ENCODE measurements at regions not wholly inside any gene's neighbourhood (a gene's known extent, or its start where the extent isn't known, plus 50 kb on each side); places are given as distances from the start of the nearest gene placed in this dataset.

GRCh38 chr3:189529889-189530471 lies 101.2 kb upstream of the TP63 start:
- no peak overlapping the region for H3K9ac ChIP-seq
- H3K4me3 ChIP-seq = no peak overlapping the region
- peaks cover 0 to 40% (median 24%) of the 10 kb centered on the region in 11 experiments; a peak in 16 of 22 replicates for H3K27me3 ChIP-seq
- H3K27ac ChIP-seq = no peak overlapping the region
- H3K9me3 ChIP-seq (replicated peaks in 1 of 11) = peaks cover 6 to 17% (median 11%) of the 10 kb centered on the region in 11 experiments; a peak in 14 of 22 replicates
- no peaks in the 10 kb centered on the region for H4K20me1 ChIP-seq
- no peaks in the 10 kb centered on the region for H3K36me3 ChIP-seq
- peaks cover 5 to 19% (median 12%) of the 10 kb centered on the region in 10 experiments; a peak in 18 of 20 replicates for H3K4me1 ChIP-seq
- peak overlapping the region in 5 of 11 experiments; percentile 54 to 63 (median 57); a peak in 4 of 22 replicates for H3K4me2 ChIP-seq
- no peak for TF ChIP-seq Cebpa-rat (IDR thresholded peaks at IDR 0.05)

GRCh38 chr3:189530822-189531221 lies 100.4 kb upstream of the TP63 start:
- Histone ChIP-seq H4K20me1 (no peaks in the 10 kb centered on the region), H3K36me3 (no peaks in the 10 kb centered on the region), H3K4me3 (no peak overlapping the region), H3K9ac (no peak overlapping the region), H3K27ac (no peak overlapping the region), H3K9me3 (replicated peaks in 1 of 11) (peaks cover under 1 to 11% (median 6%) of the 10 kb centered on the region in 11 experiments; a peak in 14 of 22 replicates), H3K4me1 (peaks cover 5 to 19% (median 12%) of the 10 kb centered on the region in 10 experiments; a peak in 18 of 20 replicates), H3K4me2 (peak overlapping the region in 10 of 11 experiments; percentile 11 to 73 (median 58); a peak in 18 of 22 replicates), H3K27me3 (peaks cover 0 to 40% (median 24%) of the 10 kb centered on the region in 11 experiments; a peak in 16 of 22 replicates)
- no peak for TF ChIP-seq Cebpa-rat (IDR thresholded peaks at IDR 0.05)

- H3K36me3 ChIP-seq = no peaks in the 10 kb centered on the region
- H3K4me1 ChIP-seq = peaks cover 5 to 19% (median 12%) of the 10 kb centered on the region in 10 experiments; a peak in 18 of 20 replicates
- no peak overlapping the region for H3K27ac ChIP-seq
- H4K20me1 ChIP-seq = no peaks in the 10 kb centered on the region
- H3K9me3 ChIP-seq (replicated peaks in 1 of 11) = peaks cover 0 to 7% (median 2%) of the 10 kb centered on the region in 11 experiments; a peak in 4 of 22 replicates
- no peak overlapping the region for H3K4me3 ChIP-seq
- H3K9ac ChIP-seq = no peak overlapping the region
- H3K4me2 ChIP-seq = peak overlapping the region in 10 of 11 experiments; percentile 11 to 73 (median 58); a peak in 17 of 22 replicates
- peaks cover 0 to 40% (median 24%) of the 10 kb centered on the region in 11 experiments; a peak in 16 of 22 replicates for H3K27me3 ChIP-seq
- no peak for TF ChIP-seq Cebpa-rat (IDR thresholded peaks at IDR 0.05)
Measured at GRCh38 chr3:189531271-189531670, 99.9 kb upstream of the TP63 start.

- H4K20me1 ChIP-seq = no peaks in the 10 kb centered on the region
- H3K9me3 ChIP-seq (replicated peaks in 1 of 11) = 0 out of 22 replicates have a peak, but pooled peaks cover 0 to 4% (median 0%) of the 10 kb centered on the region in 11 experiments
- peaks cover 0 to 35% (median 19%) of the 10 kb centered on the region in 11 experiments; a peak in 16 of 22 replicates for H3K27me3 ChIP-seq
- no peaks in the 10 kb centered on the region for H3K36me3 ChIP-seq
- H3K4me1 ChIP-seq = peaks cover 5 to 19% (median 12%) of the 10 kb centered on the region in 10 experiments; a peak in 18 of 20 replicates
- no peak overlapping the region for H3K4me3 ChIP-seq
- TF ChIP-seq Cebpa-rat (IDR thresholded peaks at IDR 0.05) = no peak
- no peak overlapping the region for H3K9ac ChIP-seq
- no peak overlapping the region for H3K27ac ChIP-seq
- no peak overlapping the region for H3K4me2 ChIP-seq
Measured at GRCh38 chr3:189534531-189534930, 96.7 kb upstream of the TP63 start.

GRCh38 chr3:189537135-189537534 lies 94.1 kb upstream of the TP63 start:
- Histone ChIP-seq H3K27me3 (peaks cover 0 to 27% (median 16%) of the 10 kb centered on the region in 11 experiments; a peak in 16 of 22 replicates), H3K9ac (no peak overlapping the region), H3K27ac (no peak overlapping the region), H3K36me3 (no peaks in the 10 kb centered on the region), H4K20me1 (no peaks in the 10 kb centered on the region), H3K4me2 (no peak overlapping the region), H3K9me3 (replicated peaks in 1 of 11) (0 out of 22 replicates have a peak, but pooled peaks cover 0 to 4% (median 0%) of the 10 kb centered on the region in 11 experiments), H3K4me3 (no peak overlapping the region), H3K4me1 (no peaks in the 10 kb centered on the region; a peak in 1 of 20 replicates)
- no peak for TF ChIP-seq Cebpa-rat (IDR thresholded peaks at IDR 0.05)

GRCh38 chr3:189547448-189547847 lies 83.7 kb upstream of the TP63 start:
- Histone ChIP-seq H3K27me3 (no peaks in the 10 kb centered on the region), H3K4me3 (no peak overlapping the region), H3K27ac (no peak overlapping the region), H4K20me1 (no peaks in the 10 kb centered on the region), H3K9ac (no peak overlapping the region), H3K36me3 (no peaks in the 10 kb centered on the region), H3K4me2 (no peak overlapping the region), H3K4me1 (no peaks in the 10 kb centered on the region), H3K9me3 (replicated peaks in 1 of 11) (peaks cover 28 to 53% (median 33%) of the 10 kb centered on the region in 11 experiments)
- TF ChIP-seq Cebpa-rat (IDR thresholded peaks at IDR 0.05) = no peak

GRCh38 chr3:189548053-189548452 lies 83.1 kb upstream of the TP63 start:
- Histone ChIP-seq H3K36me3 (no peaks in the 10 kb centered on the region), H3K4me2 (no peak overlapping the region), H3K9me3 (replicated peaks in 1 of 11) (peaks cover 28 to 53% (median 33%) of the 10 kb centered on the region in 11 experiments), H3K27ac (no peak overlapping the region), H3K4me3 (no peak overlapping the region), H3K27me3 (no peaks in the 10 kb centered on the region), H3K9ac (no peak overlapping the region), H3K4me1 (no peaks in the 10 kb centered on the region), H4K20me1 (no peaks in the 10 kb centered on the region)
- no peak for TF ChIP-seq Cebpa-rat (IDR thresholded peaks at IDR 0.05)

GRCh38 chr3:189551007-189551406 lies 80.2 kb upstream of the TP63 start:
- H3K27ac ChIP-seq = no peak overlapping the region
- no peak overlapping the region for H3K4me2 ChIP-seq
- H3K36me3 ChIP-seq = no peaks in the 10 kb centered on the region
- no peaks in the 10 kb centered on the region for H3K27me3 ChIP-seq
- TF ChIP-seq Cebpa-rat (IDR thresholded peaks at IDR 0.05) = no peak
- no peak overlapping the region for H3K4me3 ChIP-seq
- peaks cover 28 to 45% (median 39%) of the 10 kb centered on the region in 11 experiments for H3K9me3 ChIP-seq (replicated peaks in 1 of 11)
- no peaks in the 10 kb centered on the region for H4K20me1 ChIP-seq
- H3K9ac ChIP-seq = no peak overlapping the region
- no peaks in the 10 kb centered on the region for H3K4me1 ChIP-seq

- no peak overlapping the region for H3K27ac ChIP-seq
- no peak overlapping the region for H3K9ac ChIP-seq
- no peak for TF ChIP-seq Cebpa-rat (IDR thresholded peaks at IDR 0.05)
- H3K9me3 ChIP-seq (replicated peaks in 1 of 11) = peaks cover 7 to 24% (median 17%) of the 10 kb centered on the region in 11 experiments; a peak in 21 of 22 replicates
- no peak overlapping the region for H3K4me2 ChIP-seq
- no peak overlapping the region for H3K4me3 ChIP-seq
- H3K36me3 ChIP-seq = no peaks in the 10 kb centered on the region
- no peaks in the 10 kb centered on the region for H3K27me3 ChIP-seq
- H3K4me1 ChIP-seq = 0 out of 20 replicates have a peak, but pooled peaks cover 0 to 7% (median 0%) of the 10 kb centered on the region in 10 experiments
- no peaks in the 10 kb centered on the region for H4K20me1 ChIP-seq
Measured at GRCh38 chr3:189554868-189555557, 76.2 kb upstream of the TP63 start.
